ENCODE measurements at regions not wholly inside any gene's neighbourhood (a gene's known extent, or its start where the extent isn't known, plus 50 kb on each side); places are given as distances from the start of the nearest gene placed in this dataset.

DNA sequence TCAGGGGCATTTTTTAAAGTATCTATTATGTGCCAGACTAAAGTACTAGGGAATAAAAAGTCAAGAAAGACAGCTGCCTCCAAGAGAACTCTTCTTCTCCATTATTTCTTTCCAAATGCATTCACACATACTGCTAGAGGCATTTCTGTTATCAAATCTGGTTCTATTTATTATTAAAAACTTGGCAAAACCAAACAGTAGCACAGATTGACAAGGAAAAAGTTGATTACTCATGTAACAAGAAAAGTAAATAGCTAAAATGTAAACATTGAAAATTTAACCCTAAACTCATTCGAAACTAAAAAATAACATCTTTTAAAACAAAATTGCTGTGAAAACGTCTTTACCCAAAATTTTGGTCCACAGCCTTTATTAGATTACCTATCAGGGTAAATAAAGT lies 132.9 kb upstream of the GUCY1A2 start:
- TF ChIP-seq CTCF (conservative IDR thresholded peaks at IDR 0.05): no peak
- TF ChIP-seq EZH2 (IDR thresholded peaks at IDR 0.05; ENCODE audit: low read depth): no peak
